Adrenal gland (tissue), 9 donors: ENCODE measurements at regions not wholly inside any gene's neighbourhood (a gene's known extent, or its start where the extent isn't known, plus 50 kb on each side); places are given as distances from the start of the nearest gene placed in this dataset.

ENCODE experiments used
- DNase-seq, 7 donors: peaks; one replicate each; pipeline ENCODE4 v3.0.0-alpha.2; 2019 to 2020
- H3K27ac ChIP-seq, 5 donors: fragments of 200-600 bp; sonication (generic) in 4 of 5; 1 replicate in 3 of 5; 2 replicates in 2 of 5; pipeline versions ENCODE4 v1.5.1 to v1.8.0; 2016 to 2020; ENCODE audit warnings: mild to moderate bottlenecking in 1 of 5
- H3K27me3 ChIP-seq: fragments of 200-600 bp; 2 replicates; pipeline ENCODE4 v1.8.0; 2021
- H3K36me3 ChIP-seq, 2 donors: fragments of 200-600 bp; replicated peaks in 1 of 2; 1 replicate in 1 of 2; 2 replicates in 1 of 2; pipeline versions ENCODE4 v1.5.1 to v1.8.0; 2018 to 2022
- H3K4me1 ChIP-seq, 2 donors: fragments of 200-600 bp; replicated peaks in 1 of 2; 1 replicate in 1 of 2; 2 replicates in 1 of 2; pipeline versions ENCODE4 v1.5.1 to v1.8.0; 2018 to 2021
- H3K4me3 ChIP-seq, 4 donors: fragments of 200-600 bp; sonication (generic) in 3 of 4; one replicate each; pipeline ENCODE4 v1.5.1; 2016 to 2018
- H3K9me3 ChIP-seq, 3 donors: fragments of 200-600 bp; sonication (generic) in 1 of 3; replicated peaks in 1 of 3; 1 replicate in 2 of 3; 2 replicates in 1 of 3; pipeline versions ENCODE4 v1.5.1 to v1.8.0; 2016 to 2021
- POLR2A ChIP-seq, 2 donors: fragments of 450-650 bp; IDR thresholded peaks; one replicate each; pipeline ENCODE4 v1.6.1; 2017; ENCODE audit warnings: antibody characterized with exemption in 2 of 2, mild to moderate bottlenecking in 2 of 2, moderate library complexity in 1 of 2
- WGBS, 4 donors: extraction: QIAGEN DNeasy Blood & Tissue Kit in 2 of 4; methylation state at CpG; one replicate each; pipeline versions ENCODE4 v1.1.5 to v1.1.7; 2013 to 2017; 5-methylcytosine and 5-hydroxymethylcytosine counted together
- intact Hi-C, 2 donors: fragments of 100-400 bp; cut with DNase I; formaldehyde crosslinking; loops; one replicate each; pipeline versions ENCODE4 v1.14.1 to v1.15.0; 2022 to 2023
- TF ChIP-seq, protein P1 (sequence below), 6 experiments: fragments of 450-650 bp in 4 of 6; fragments of 200-600 bp in 2 of 6; sonication (generic) in 1 of 6; IDR thresholded peaks; 1 replicate in 5 of 6; 2 replicates in 1 of 6; pipeline versions ENCODE4 v1.5.1 to v1.8.0; 2016 to 2021; ENCODE audit warnings: antibody characterized with exemption in 6 of 6, mild to moderate bottlenecking in 2 of 6, moderate library complexity in 1 of 6
- donor health status: healthy with polysubstance abuse.
- donor health status: Bipolar disorder and iron deficiency.
- donor health status: DM: yes; HTN: yes; CAD: no.
- donor health status: DM: no; HTN: no; CAD: no.
- donor health status: DM: no; HTN: no; CAD: no.

DNA sequence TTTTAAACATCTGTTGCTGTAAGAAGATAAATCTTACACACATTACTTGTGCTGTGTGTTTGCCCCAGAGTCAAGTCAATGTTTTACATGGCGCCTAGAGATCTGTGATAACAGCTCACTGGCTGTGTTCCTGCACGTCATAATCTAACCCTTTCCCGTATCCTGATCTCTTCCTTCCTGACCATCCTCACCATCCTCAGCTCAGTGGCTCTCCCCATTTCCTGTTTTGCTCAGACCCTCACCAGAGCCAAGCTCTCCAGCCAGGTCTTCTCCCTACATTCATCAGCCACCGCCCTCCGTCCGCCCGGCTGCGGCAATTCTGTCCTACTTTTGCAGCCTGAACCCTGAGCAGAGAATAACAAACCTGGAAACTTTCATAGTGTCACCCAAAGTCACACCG, 824.7 kb downstream of the USP25 start:
- 82 to 83% (median 83%) methylated on average over 9 of the region's 9 CpGs for WGBS, 4 donors
- H3K36me3 ChIP-seq: no peaks in the 10 kb centered on the region
- TF ChIP-seq, protein P1, sequence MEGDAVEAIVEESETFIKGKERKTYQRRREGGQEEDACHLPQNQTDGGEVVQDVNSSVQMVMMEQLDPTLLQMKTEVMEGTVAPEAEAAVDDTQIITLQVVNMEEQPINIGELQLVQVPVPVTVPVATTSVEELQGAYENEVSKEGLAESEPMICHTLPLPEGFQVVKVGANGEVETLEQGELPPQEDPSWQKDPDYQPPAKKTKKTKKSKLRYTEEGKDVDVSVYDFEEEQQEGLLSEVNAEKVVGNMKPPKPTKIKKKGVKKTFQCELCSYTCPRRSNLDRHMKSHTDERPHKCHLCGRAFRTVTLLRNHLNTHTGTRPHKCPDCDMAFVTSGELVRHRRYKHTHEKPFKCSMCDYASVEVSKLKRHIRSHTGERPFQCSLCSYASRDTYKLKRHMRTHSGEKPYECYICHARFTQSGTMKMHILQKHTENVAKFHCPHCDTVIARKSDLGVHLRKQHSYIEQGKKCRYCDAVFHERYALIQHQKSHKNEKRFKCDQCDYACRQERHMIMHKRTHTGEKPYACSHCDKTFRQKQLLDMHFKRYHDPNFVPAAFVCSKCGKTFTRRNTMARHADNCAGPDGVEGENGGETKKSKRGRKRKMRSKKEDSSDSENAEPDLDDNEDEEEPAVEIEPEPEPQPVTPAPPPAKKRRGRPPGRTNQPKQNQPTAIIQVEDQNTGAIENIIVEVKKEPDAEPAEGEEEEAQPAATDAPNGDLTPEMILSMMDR (IDR thresholded peaks at IDR 0.05): no peak
- TF ChIP-seq POLR2A (IDR thresholded peaks at IDR 0.05): no peak
- no peaks in the 10 kb centered on the region for H3K27me3 ChIP-seq
- H3K4me1 ChIP-seq: no peaks in the 10 kb centered on the region
- peak overlapping the region in 1 of 5 donors; percentile 65 for H3K27ac ChIP-seq
- no peaks in the 10 kb centered on the region for H3K9me3 ChIP-seq
- no peak overlapping the region for H3K4me3 ChIP-seq
- intact Hi-C loops: no loop called here
- peak in 3 of 7 donors; percentile 14 to 34 (median 26) for DNase-seq

DNA sequence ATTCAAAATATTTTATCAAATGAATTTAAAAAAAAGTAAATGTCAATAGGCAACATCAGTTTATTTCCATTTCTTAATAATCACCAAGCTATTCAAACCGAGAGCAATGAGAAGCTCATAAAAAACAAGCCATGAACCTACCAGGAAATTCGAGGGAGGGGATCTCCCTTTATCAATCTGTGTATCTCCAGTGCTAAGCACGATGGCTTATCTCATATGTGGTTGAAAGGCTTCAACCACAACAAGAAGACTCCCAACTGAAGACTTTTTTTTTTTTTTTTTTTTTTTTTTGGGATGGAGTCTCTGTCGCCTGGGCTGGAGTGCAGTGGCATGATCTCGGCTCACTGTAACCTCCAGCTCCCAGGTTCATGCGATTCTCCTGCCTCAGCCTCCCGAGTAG, 833.3 kb downstream of the USP25 start:
- Histone ChIP-seq H3K36me3 (no peaks in the 10 kb centered on the region), H3K9me3 (no peaks in the 10 kb centered on the region), H3K27me3 (no peaks in the 10 kb centered on the region), H3K27ac (no peak overlapping the region), H3K4me1 (peaks cover 0 to 13% of the 10 kb centered on the region in 2 donors), H3K4me3 (no peak overlapping the region)
- no peak for DNase-seq
- intact Hi-C loops: no loop called here
- no peak for TF ChIP-seq POLR2A (IDR thresholded peaks at IDR 0.05)
- TF ChIP-seq, protein P1 (IDR thresholded peaks at IDR 0.05): no peak
- WGBS, 4 donors: 87 to 96% (median 91%) methylated on average over 7 of the region's 7 CpGs

DNA sequence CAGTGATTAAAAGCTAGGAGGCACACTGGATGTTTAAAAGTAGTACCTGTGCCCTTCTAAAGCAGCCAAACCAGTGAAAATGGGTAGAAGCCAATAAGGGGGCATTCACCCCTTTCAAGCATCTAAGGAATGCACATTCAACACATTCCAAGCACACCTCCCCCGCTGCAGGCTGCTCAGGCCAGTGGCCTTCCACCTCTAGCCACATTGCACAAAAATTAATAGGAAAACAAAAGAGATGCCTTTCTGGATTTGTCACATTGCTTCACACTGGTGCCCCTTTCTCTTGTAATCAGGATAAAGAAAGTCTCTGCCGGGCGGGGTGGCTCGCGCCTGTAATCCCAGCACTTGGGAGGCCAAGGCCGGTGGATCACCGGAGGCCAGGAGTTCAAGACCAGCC, 834.0 kb downstream of the USP25 start:
- peak in 5 of 7 donors; percentile 43 to 65 (median 62) for DNase-seq
- intact Hi-C loops: no loop called here

DNA sequence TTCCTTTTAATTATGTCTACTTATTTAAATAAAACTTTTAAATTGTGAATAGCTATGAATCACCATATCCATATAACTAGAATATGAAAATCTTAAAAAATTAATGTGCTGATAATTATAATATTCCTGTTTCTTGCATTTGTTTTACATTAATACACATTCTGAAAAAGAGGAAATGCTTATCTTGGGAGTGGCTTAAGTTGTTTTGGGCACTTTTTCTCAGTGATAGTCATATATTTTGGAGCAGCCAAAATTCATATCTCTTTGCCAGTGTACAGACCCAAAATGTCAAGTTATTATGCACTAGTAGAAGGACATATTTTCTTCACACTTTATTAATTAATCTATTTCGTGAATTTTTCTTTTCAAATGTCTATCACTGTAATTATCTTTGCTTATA, 838.5 kb downstream of the USP25 start:
- no peak for DNase-seq
- H3K27ac ChIP-seq: no peak overlapping the region
- peaks cover 0 to 3% of the 10 kb centered on the region in 2 donors for H3K4me1 ChIP-seq
- H3K27me3 ChIP-seq: no peaks in the 10 kb centered on the region
- WGBS, 4 donors: 68 to 82% (median 70%) methylated on average over 1 of the region's 1 CpG
- TF ChIP-seq POLR2A (IDR thresholded peaks at IDR 0.05): no peak
- TF ChIP-seq, protein P1 (IDR thresholded peaks at IDR 0.05): no peak
- H3K36me3 ChIP-seq: no peaks in the 10 kb centered on the region
- H3K9me3 ChIP-seq: no peaks in the 10 kb centered on the region
- no peak overlapping the region for H3K4me3 ChIP-seq
- intact Hi-C loops: no loop called here

More for the DNA sequence above, 834.0 kb downstream of the USP25 start:
- Histone ChIP-seq H3K36me3 (no peaks in the 10 kb centered on the region), H3K4me1 (peaks cover 0 to 13% of the 10 kb centered on the region in 2 donors), H3K4me3 (no peak overlapping the region), H3K27me3 (no peaks in the 10 kb centered on the region), H3K27ac (peak overlapping the region in 1 of 5 donors; percentile 50), H3K9me3 (no peaks in the 10 kb centered on the region)
- TF ChIP-seq, protein P1 (IDR thresholded peaks at IDR 0.05): no peak
- no peak for TF ChIP-seq POLR2A (IDR thresholded peaks at IDR 0.05)
- WGBS, 4 donors: 77 to 92% (median 89%) methylated on average over 3 to 7 of the region's 7 CpGs
